H1 (cell line): ENCODE measurements at regions not wholly inside any gene's neighbourhood (a gene's known extent, or its start where the extent isn't known, plus 50 kb on each side); places are given as distances from the start of the nearest gene placed in this dataset.

Experiments
- CTCF ChIA-PET: fragments of 300-600 bp; sonication (Branson Sonifier 250); formaldehyde crosslinking; loops from one replicate; lab custom pipeline; 2021; ENCODE audit not compliant: partially characterized antibody; lab: Charles Lee
- POLR2A ChIA-PET: fragments of 300-600 bp; sonication (Branson Sonifier 250); formaldehyde crosslinking; loops from one replicate; lab custom pipeline; 2021; ENCODE audit warnings: inconsistent platforms; ENCODE audit not compliant: partially characterized antibody; lab: Charles Lee
- DNase-seq, 2 experiments: peaks; one replicate each; pipeline versions ENCODE4 v3.0.0 to v3.0.0-alpha.2; 2010 to 2022; ENCODE audit warnings: low spot score in 2 of 2, low read depth in 1 of 2, mixed read lengths in 1 of 2
- FAIRE-seq: peaks from 2 replicates; lab custom pipeline; 2011; peaks lifted over from hg19 to GRCh38; lab: Jason Lieb, UNC
- H2AFZ ChIP-seq: 2 replicates; pipeline ENCODE4 v1.8.1; 2012; ENCODE audit warnings: low read length, inconsistent platforms
- H2AK5ac ChIP-seq: 2 replicates; pipeline ENCODE4 v1.6.1; 2013; ENCODE audit warnings: low read depth, low read length
- H2BK120ac ChIP-seq: replicated peaks from 2 replicates; pipeline ENCODE3; 2013; ENCODE audit warnings: low read depth, low read length, inconsistent platforms
- H2BK12ac ChIP-seq: 2 replicates; pipeline ENCODE4 v1.6.1; 2013; ENCODE audit warnings: low read depth, low read length
- H2BK15ac ChIP-seq: 2 replicates; pipeline ENCODE4 v1.6.1; 2013; ENCODE audit warnings: low read length
- H2BK20ac ChIP-seq: 2 replicates; pipeline ENCODE4 v1.6.1; 2013; ENCODE audit warnings: low read length
- H2BK5ac ChIP-seq: 2 replicates; pipeline ENCODE4 v1.6.1; 2013; ENCODE audit warnings: low read depth, low read length
- H3K14ac ChIP-seq: 2 replicates; pipeline ENCODE4 v1.6.1; 2013; ENCODE audit warnings: inconsistent platforms; ENCODE audit not compliant: insufficient read length
- H3K18ac ChIP-seq: 2 replicates; pipeline ENCODE4 v1.6.1; 2013; ENCODE audit warnings: low read length; ENCODE audit errors: extremely low read depth
- H3K23ac ChIP-seq: 2 replicates; pipeline ENCODE4 v1.6.1; 2013; ENCODE audit warnings: inconsistent platforms; ENCODE audit not compliant: insufficient read length
- H3K23me2 ChIP-seq: 2 replicates; pipeline ENCODE4 v1.6.1; 2013; ENCODE audit warnings: low read depth, low read length
- H3K27ac ChIP-seq: 2 replicates; pipeline ENCODE4 v1.6.1; 2011; ENCODE audit warnings: low read depth, low read length, inconsistent platforms
- H3K27me3 ChIP-seq, 4 experiments: replicated peaks in 1 of 4; 1 replicate in 1 of 4; 2 replicates in 3 of 4; pipeline versions ENCODE4 v1.6.1 to v1.8.1; 2011 to 2013; ENCODE audit warnings: low read length in 3 of 4, mild to moderate bottlenecking in 3 of 4, inconsistent platforms in 2 of 4, mixed read lengths in 2 of 4, moderate library complexity in 1 of 4; ENCODE audit not compliant: control insufficient read depth in 3 of 4, insufficient read depth in 3 of 4; ENCODE audit errors: extremely low read depth in 1 of 4
- H3K36me3 ChIP-seq, 4 experiments: 2 replicates each; pipeline versions ENCODE4 v1.6.1 to v1.8.1; 2011 to 2013; ENCODE audit warnings: mild to moderate bottlenecking in 4 of 4, low read length in 3 of 4, moderate library complexity in 2 of 4, control low read depth in 1 of 4, inconsistent platforms in 1 of 4; ENCODE audit not compliant: insufficient read depth in 4 of 4, control insufficient read depth in 2 of 4
- H3K4ac ChIP-seq: replicated peaks from 2 replicates; pipeline ENCODE3; 2013; ENCODE audit warnings: low read length, low read depth, mixed read lengths, inconsistent platforms; ENCODE audit not compliant: insufficient read length
- H3K4me1 ChIP-seq, 4 experiments: replicated peaks in 1 of 4; 1 replicate in 1 of 4; 2 replicates in 3 of 4; pipeline versions ENCODE4 v1.6.1 to v1.8.1; 2011 to 2013; ENCODE audit warnings: low read length in 3 of 4, inconsistent platforms in 2 of 4, mixed read lengths in 1 of 4; ENCODE audit not compliant: insufficient read depth in 4 of 4, control insufficient read depth in 3 of 4
- H3K4me2 ChIP-seq, 2 experiments: 2 replicates each; pipeline versions ENCODE4 v1.6.1 to v1.8.1; 2011 to 2013; ENCODE audit warnings: low read depth in 2 of 2, low read length in 2 of 2, control low read depth in 1 of 2, inconsistent platforms in 1 of 2, mild to moderate bottlenecking in 1 of 2; ENCODE audit not compliant: insufficient read depth in 1 of 2
- H3K4me3 ChIP-seq, 4 experiments: fragments of 200-600, 300-600 bp in 1 of 4; sonication (generic), shearing (Covaris generic), sonication (Bioruptor Twin) in 1 of 4; 2 replicates each; pipeline versions ENCODE4 v1.5.1 to v1.8.1; 2011 to 2016; ENCODE audit warnings: low read length in 4 of 4, low read depth in 3 of 4, control low read depth in 2 of 4, inconsistent platforms in 2 of 4, mild to moderate bottlenecking in 2 of 4, mixed read lengths in 1 of 4, moderate library complexity in 1 of 4; ENCODE audit not compliant: insufficient read depth in 2 of 4; ENCODE audit errors: extremely low read depth in 1 of 4
- H3K56ac ChIP-seq: replicated peaks from 2 replicates; pipeline ENCODE3; 2013; ENCODE audit warnings: low read depth, mild to moderate bottlenecking, mixed read lengths, low read length, inconsistent platforms; ENCODE audit not compliant: insufficient read length
- H3K79me1 ChIP-seq: 2 replicates; pipeline ENCODE4 v1.6.1; 2013; ENCODE audit warnings: low read depth, low read length, control low read depth
- H3K79me2 ChIP-seq, 2 experiments: 2 replicates each; pipeline versions ENCODE4 v1.6.1 to v1.8.1; 2012 to 2013; ENCODE audit warnings: low read length in 2 of 2, mild to moderate bottlenecking in 2 of 2, inconsistent platforms in 1 of 2; ENCODE audit not compliant: insufficient read depth in 2 of 2, control insufficient read depth in 1 of 2
- H3K9ac ChIP-seq, 4 experiments: replicated peaks in 1 of 4; 1 replicate in 1 of 4; 2 replicates in 3 of 4; pipeline versions ENCODE4 v1.6.1 to v1.8.1; 2011 to 2013; ENCODE audit warnings: low read depth in 3 of 4, low read length in 3 of 4, control low read depth in 2 of 4, mild to moderate bottlenecking in 2 of 4, moderate library complexity in 2 of 4, inconsistent platforms in 1 of 4; ENCODE audit errors: extremely low read depth in 1 of 4
- H3K9me3 ChIP-seq, 2 experiments: 2 replicates each; pipeline versions ENCODE4 v1.6.1 to v1.8.1; 2012 to 2013; ENCODE audit warnings: mild to moderate bottlenecking in 2 of 2, moderate library complexity in 2 of 2, control low read depth in 1 of 2, inconsistent platforms in 1 of 2, low read depth in 1 of 2, low read length in 1 of 2, mixed read lengths in 1 of 2; ENCODE audit not compliant: insufficient read depth in 2 of 2
- H4K20me1 ChIP-seq, 2 experiments: replicated peaks in 1 of 2; 2 replicates each; pipeline versions ENCODE3 to v1.8.1; 2011 to 2013; ENCODE audit warnings: inconsistent platforms in 2 of 2, low read length in 2 of 2, mild to moderate bottlenecking in 1 of 2; ENCODE audit not compliant: insufficient read depth in 2 of 2, control insufficient read depth in 1 of 2
- H4K5ac ChIP-seq: 2 replicates; pipeline ENCODE4 v1.6.1; 2013; ENCODE audit warnings: low read length, low read depth, mixed read lengths, inconsistent platforms; ENCODE audit not compliant: insufficient read length
- H4K8ac ChIP-seq: 2 replicates; pipeline ENCODE4 v1.8.0; 2013; ENCODE audit warnings: mild to moderate bottlenecking, moderate library complexity, low read length, inconsistent platforms; ENCODE audit not compliant: insufficient read depth; ENCODE audit errors: extremely low read depth
- H4K91ac ChIP-seq: replicated peaks from 2 replicates; pipeline ENCODE3; 2013; ENCODE audit warnings: low read length, mixed read lengths, inconsistent platforms; ENCODE audit not compliant: insufficient read length
- EP300 ChIP-seq, 2 experiments: IDR thresholded peaks; 1 replicate in 1 of 2; 2 replicates in 1 of 2; pipeline ENCODE4 v1.6.1; 2011 to 2012; ENCODE audit warnings: low read depth in 2 of 2, low read length in 2 of 2, mild to moderate bottlenecking in 2 of 2, borderline replicate concordance in 1 of 2, inconsistent platforms in 1 of 2, moderate library complexity in 1 of 2
- KDM5A ChIP-seq: fragments of 200-600 bp; IDR thresholded peaks from 2 replicates; pipeline ENCODE4 v1.7.1; 2012; ENCODE audit warnings: mild to moderate bottlenecking, low read length, inconsistent platforms, mixed read lengths
- SIN3A ChIP-seq, 2 experiments: IDR thresholded peaks in 1 of 2; conservative IDR thresholded peaks in 1 of 2; 2 replicates each; pipeline ENCODE4 v1.6.1; 2011 to 2012; ENCODE audit warnings: low read length in 2 of 2, improper control_type of control experiment in 1 of 2, low read depth in 1 of 2, mild to moderate bottlenecking in 1 of 2
- WGBS, 2 experiments: shearing (Covaris generic) in 1 of 2; methylation state at CpG; one replicate each; pipeline versions ENCODE4 v1.1.6 to v1.1.7; 2013 to 2015; ENCODE audit warnings: low lambda C conversion rate in 2 of 2, mixed read lengths in 2 of 2, inconsistent platforms in 1 of 2, low coverage in 1 of 2, missing lambda C conversion rate in 1 of 2; ENCODE audit not compliant: insufficient replicate concordance in 2 of 2, insufficient coverage in 1 of 2, insufficient read length in 1 of 2; ENCODE audit errors: extremely low coverage in 1 of 2, missing lambda C conversion rate in 1 of 2; 5-methylcytosine and 5-hydroxymethylcytosine counted together

DNA sequence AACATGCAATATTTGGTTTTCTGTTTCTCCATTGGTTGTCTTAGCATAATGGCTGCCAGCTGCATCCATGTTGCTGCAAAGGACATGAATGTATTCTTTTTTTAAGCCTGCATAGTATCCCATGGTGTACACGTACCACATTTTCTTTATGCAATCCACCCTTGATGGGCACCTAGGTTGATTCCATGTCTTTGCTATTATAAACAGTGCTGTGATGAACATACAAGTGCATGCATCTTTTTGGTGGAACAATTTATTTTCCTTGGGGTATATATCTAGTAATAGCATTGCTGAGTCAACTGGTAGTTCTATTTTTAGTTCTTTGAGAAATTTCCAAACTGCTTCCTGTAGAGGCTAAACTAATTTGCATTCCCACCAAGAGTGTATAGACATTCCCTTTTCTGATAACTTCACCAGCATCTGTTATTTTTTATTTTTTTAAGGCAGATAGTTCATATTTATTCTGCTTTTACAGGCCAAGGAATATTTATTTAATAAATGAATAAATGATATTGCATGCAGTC, 62.4 kb upstream of the NPHP3 start:
- Histone ChIP-seq H3K4me1 (peaks cover 0 to 6% (median 5%) of the 10 kb centered on the region in 4 experiments; a peak in 4 of 7 replicates), H3K36me3 (no peaks in the 10 kb centered on the region), H3K79me2 (no peaks in the 10 kb centered on the region), H3K14ac (no peak overlapping the region), H3K4me3 (no peak overlapping the region), H4K91ac (no peak overlapping the region), H2BK120ac (no peak overlapping the region), H2BK5ac (peak overlapping the region; percentile 28; the same call in 1 of the 2 replicates), H4K5ac (no peak overlapping the region), H2BK15ac (no peak overlapping the region), H4K8ac (no peak overlapping the region), H3K79me1 (no peaks in the 10 kb centered on the region), H3K9ac (no peak overlapping the region), H3K9me3 (no peaks in the 10 kb centered on the region), H2BK20ac (no peak overlapping the region), H2AK5ac (no peak overlapping the region), H3K23me2 (no peaks in the 10 kb centered on the region), H2AFZ (no peak overlapping the region), H3K56ac (no peak overlapping the region), H4K20me1 (no peaks in the 10 kb centered on the region), H3K4ac (no peak overlapping the region), H3K4me2 (no peak overlapping the region), H3K27ac (no peak overlapping the region), H3K27me3 (no peaks in the 10 kb centered on the region), H3K23ac (no peak overlapping the region), H2BK12ac (no peak overlapping the region), H3K18ac (no peak overlapping the region)
- 94% methylated on average over 1 of the region's 1 CpG; no CpG with 5 or more reads in 1 of the 2 experiments for WGBS, 2 experiments
- DNase-seq (no peak), FAIRE-seq (no peak)
- ChIA-PET POLR2A (no interaction called here), CTCF (no interaction called here)
- TF ChIP-seq KDM5A (no peak), EP300 (IDR thresholded peaks at IDR 0.05; ENCODE audit: borderline replicate concordance in 1 of 2, low read depth in 2 of 2, low read length in 2 of 2) (no peak), SIN3A (conservative IDR thresholded peaks at IDR 0.05 in 1 of 2, IDR thresholded peaks at IDR 0.05 in 1 of 2; ENCODE audit: low read depth in 1 of 2, low read length in 2 of 2) (no peak)
